HG02759 (cell line): ENCODE measurements at regions not wholly inside any gene's neighbourhood (a gene's known extent, or its start where the extent isn't known, plus 50 kb on each side); places are given as distances from the start of the nearest gene placed in this dataset.
"Not testable (repeated sequence)": the region's sequence is repeated elsewhere in the genome, so short reads cannot be mapped to it uniquely, and the experiment has no call there.

Experiments
- ATAC-seq: cut with Tn5 transposase; IDR thresholded peaks from one replicate; pipeline ENCODE4 v1.9.1; 2021; ENCODE audit warnings: mild to moderate bottlenecking, moderate library complexity; ENCODE audit not compliant: unreplicated experiment

- no peak for ATAC-seq
Measured at GRCh38 chr4:65265526-65265925, 404.8 kb downstream of the EPHA5 start.

DNA sequence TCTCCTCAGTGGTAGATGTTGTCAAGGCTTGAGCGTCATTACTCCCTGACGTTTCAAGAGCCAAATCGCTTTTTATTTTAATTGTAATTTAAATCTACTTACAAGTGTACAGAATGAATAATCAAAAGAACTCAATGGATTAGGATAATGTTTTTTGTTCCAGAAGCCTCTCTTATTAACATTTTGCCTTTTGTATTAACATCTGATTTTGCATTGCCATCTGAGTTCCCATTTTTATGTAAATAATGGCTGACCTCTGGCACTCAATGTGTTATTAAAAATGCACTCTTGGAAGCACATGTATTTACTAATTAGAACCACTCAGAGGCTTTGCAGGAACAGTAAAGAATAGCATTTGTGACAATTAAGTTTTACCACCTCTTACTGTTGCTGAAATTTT lies 411.0 kb downstream of the EPHA5 start:
- ATAC-seq = no peak

GRCh38 chr4:65250916-65251315 lies 419.4 kb downstream of the EPHA5 start:
- no peak for ATAC-seq

GRCh38 chr4:65249111-65249510 lies 421.2 kb downstream of the EPHA5 start:
- no peak for ATAC-seq

DNA sequence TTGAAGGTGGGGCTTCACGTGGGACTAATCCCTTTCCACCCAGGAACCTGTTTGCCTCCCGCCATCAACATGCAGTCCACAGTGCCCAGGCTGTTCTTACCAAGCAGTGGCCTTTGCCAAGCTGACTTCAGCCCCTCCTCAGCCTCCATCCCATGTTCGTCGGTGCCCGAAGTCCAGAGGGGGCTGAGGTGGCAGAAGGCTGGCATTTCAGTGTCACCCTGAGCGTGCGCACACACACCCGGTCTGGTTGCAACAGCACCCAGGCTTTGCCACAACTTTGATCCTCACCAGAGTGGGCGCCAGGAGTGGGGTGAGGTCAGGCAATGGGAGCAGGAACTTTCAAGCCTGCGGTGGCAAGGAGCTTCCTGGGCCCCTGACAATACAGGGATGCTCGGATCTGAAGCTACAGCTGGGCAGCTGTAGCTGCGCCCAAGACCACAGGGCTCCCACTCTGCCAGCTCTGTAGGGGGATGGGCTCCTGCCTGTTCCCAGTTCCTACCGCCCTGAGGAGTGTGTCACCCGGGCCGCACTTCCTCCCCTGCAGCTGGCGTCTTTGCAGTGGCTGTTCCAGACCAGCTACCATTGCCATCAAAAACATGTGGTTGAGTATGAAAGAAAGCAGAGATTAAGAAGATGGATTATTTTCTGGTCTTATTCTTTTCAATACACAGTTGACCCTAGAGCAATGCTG lies 428.0 kb downstream of the EPHA5 start:
- no peak for ATAC-seq

- ATAC-seq = no peak
Measured at GRCh38 chr4:65241257-65241997, 428.9 kb downstream of the EPHA5 start.

GRCh38 chr4:65234061-65234460 lies 436.2 kb downstream of the EPHA5 start:
- ATAC-seq = no peak

GRCh38 chr4:65227628-65228027 lies 442.7 kb downstream of the EPHA5 start:
- no peak for ATAC-seq

- ATAC-seq = no peak
Measured at GRCh38 chr4:65223601-65224000, 446.7 kb downstream of the EPHA5 start.

GRCh38 chr4:65223074-65223473 lies 447.2 kb downstream of the EPHA5 start:
- ATAC-seq = not testable (repeated sequence)

DNA sequence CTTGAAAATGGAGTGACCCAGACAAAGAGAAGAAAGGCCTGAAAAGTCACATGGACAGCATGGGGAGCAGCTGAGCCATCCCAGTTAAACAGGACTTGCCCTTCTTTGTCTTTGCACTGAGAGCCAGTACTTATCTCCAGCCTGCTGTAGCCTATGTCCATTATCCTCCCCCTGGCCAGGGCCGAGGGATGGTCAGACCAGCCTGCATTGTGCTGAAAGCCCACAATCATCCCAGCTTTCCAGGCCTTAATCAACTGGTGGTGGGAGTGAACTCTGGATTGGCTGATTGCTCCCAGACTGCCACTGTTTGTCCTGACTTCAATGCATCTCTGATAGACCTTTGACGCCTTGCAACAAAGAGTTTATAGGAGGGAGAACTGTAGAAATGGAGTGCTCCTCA lies 453.1 kb downstream of the EPHA5 start:
- no peak for ATAC-seq

GRCh38 chr4:65202853-65203236 lies 467.4 kb downstream of the EPHA5 start:
- no peak for ATAC-seq

DNA sequence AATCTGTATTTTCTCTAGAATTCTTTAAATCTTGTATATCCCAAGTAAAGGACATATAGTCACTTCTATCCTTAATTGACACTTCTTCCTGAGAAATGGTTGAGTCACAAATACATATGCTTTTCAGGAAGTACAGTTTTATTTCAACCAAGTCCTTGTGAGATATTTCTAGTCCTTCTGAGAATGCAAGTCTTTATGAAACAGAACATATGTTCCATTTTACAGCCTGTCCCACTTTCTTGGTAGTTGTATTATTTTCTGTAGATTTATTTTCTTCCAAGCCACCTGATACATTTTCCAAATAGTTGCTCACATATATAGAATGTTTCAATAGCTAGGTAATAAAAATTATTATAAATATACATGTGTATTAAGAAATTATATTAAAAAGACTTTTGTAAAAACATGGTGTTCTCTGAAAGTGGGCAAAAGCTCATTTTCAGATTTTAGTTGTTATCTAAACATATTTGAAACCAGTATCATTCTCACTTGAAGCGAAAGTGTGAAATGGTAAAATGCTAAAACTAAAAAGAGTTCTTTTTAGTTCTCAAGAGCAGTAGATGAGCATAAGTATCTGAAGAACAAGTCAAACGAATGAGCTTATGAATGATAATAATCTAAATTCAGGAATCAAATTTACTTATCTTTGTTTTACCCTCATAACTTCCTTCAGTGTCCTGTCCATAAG lies 468.0 kb downstream of the EPHA5 start:
- no peak for ATAC-seq

DNA sequence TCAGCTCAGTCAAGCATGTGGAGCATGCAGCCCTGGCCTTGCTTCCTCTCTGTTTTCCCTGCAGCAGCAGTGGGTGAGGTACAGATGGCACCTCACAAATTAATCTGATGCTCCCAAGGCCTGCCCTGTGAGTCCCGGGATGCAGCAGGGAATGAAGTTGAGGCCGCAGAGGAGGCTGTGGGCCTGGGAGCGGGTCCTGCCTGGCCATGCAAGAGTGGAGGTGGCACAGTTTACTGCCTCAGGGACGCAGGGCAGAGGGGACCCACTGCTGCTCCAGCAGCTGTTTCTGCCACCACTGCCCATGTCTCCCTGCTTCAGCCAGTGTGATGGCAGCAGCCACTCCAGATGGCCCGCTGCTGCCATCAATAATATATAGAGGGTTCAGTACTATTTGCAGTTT lies 474.6 kb downstream of the EPHA5 start:
- ATAC-seq = no peak

GRCh38 chr4:65195002-65195401 lies 475.3 kb downstream of the EPHA5 start:
- no peak for ATAC-seq

GRCh38 chr4:65193985-65194384 lies 476.3 kb downstream of the EPHA5 start:
- no peak for ATAC-seq

GRCh38 chr4:65190780-65191179 lies 479.5 kb downstream of the EPHA5 start:
- ATAC-seq = no peak

DNA sequence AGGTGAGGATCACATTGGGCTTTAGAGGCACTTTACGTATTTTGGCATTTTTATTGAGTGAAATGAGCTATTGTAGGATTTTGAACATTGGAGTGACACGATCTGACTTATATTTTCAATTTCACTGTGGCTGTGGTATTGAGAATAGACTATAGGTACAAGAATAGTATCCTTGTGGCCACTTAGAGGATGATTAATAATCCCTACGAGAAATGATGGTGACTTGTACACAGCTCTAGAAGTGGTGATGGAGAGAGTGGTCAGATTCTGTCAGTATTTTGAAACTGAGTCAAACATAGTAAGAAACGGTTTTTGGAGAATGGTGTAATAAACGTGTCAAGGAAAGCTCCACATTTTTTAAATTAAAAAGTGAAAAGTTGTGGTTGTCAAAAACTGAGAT lies 494.7 kb downstream of the EPHA5 start:
- no peak for ATAC-seq

- no peak for ATAC-seq
Measured at GRCh38 chr4:65170768-65171514, 499.3 kb downstream of the EPHA5 start.

- no peak for ATAC-seq
Measured at GRCh38 chr4:65167719-65168118, 502.6 kb downstream of the EPHA5 start.

DNA sequence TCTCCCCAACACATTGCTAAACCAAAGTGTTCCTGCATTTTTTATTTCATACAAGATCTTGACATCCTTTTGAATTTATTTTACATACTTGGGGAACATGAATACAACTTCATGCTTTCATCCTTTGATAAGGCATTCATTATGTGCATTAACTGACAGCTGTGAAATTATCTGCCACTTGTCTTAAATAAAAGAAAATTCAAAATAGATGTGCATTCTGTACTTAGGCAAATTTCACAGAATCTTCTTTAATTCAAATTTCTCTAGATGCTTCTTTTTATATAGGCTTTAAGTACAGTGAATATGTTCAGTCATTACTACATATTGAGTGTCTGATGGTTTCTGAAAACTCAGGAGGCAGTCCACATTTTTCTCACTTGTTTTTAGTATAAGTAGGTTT lies 518.1 kb downstream of the EPHA5 start:
- ATAC-seq = no peak
